LNCaP clone FGC (cell line): ENCODE measurements at regions not wholly inside any gene's neighbourhood (a gene's known extent, or its start where the extent isn't known, plus 50 kb on each side); places are given as distances from the start of the nearest gene placed in this dataset.

Source experiments
- DNase-seq: peaks from one replicate; pipeline ENCODE4 v3.0.0-alpha.2; 2011; ENCODE audit warnings: low read depth
- H3K4me3 ChIP-seq: 2 replicates; pipeline ENCODE4 v1.5.1; 2011; ENCODE audit warnings: mild to moderate bottlenecking, low read depth, low read length, control low read depth
- CTCF ChIP-seq: IDR thresholded peaks from 2 replicates; pipeline ENCODE4 v1.5.1; 2012; ENCODE audit warnings: mild to moderate bottlenecking; ENCODE audit not compliant: control insufficient read depth, insufficient read depth; ENCODE audit errors: extremely low read depth

DNA sequence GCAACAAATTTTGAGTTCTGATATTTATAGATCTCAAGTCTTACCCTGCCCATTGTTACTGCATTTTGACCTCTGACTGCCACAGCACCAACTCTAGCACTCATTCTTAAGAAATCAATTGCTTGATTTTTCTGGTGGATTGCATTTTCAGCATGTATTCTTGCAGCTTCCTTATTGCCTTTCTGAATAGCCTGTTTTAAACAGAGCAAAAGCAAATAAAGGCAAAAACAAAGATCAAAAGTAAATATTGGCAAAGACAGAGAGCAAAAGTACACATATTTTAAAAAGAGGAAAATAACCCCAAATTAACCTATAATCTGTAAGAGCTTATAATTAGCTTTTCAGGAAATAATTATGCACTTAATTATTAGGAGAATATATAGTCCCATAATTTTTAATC, 129.4 kb upstream of the TENT5D start:
- no peak for TF ChIP-seq CTCF
- H3K4me3 ChIP-seq: no peak overlapping the region
- DNase-seq: no peak

- no peak for TF ChIP-seq CTCF
Measured at GRCh38 chrX:80293354-80293753, 126.9 kb upstream of the TENT5D start.

GRCh38 chrX:80306007-80306406, 114.2 kb upstream of the TENT5D start:
- DNase-seq: no peak
- no peak for TF ChIP-seq CTCF
- no peak overlapping the region for H3K4me3 ChIP-seq

More at GRCh38 chrX:80293354-80293753, 126.9 kb upstream of the TENT5D start:
- DNase-seq: no peak
- H3K4me3 ChIP-seq: no peak overlapping the region

GRCh38 chrX:80312448-80312847, 107.8 kb upstream of the TENT5D start:
- DNase-seq: no peak
- no peak overlapping the region for H3K4me3 ChIP-seq
- TF ChIP-seq CTCF: no peak

DNA sequence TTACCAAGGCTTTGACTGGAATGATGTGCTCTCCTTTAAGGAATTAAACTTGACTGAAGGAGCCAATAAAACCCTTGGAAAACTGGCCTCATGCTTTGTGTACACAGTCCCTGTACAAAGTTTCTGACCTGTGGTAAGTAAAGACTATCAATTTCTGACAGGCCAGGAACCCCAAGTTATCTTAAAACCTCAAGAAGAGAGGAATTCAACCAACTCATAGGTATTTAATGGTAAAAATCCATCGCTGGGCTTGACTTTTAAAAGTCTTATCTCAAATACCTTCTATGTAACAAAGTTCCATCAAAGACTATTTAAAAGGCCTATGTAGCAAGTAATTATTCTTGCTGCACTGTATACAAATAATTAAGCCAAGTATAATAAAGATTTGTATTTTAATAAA, 103.7 kb upstream of the TENT5D start:
- TF ChIP-seq CTCF: no peak
- H3K4me3 ChIP-seq: no peak overlapping the region
- DNase-seq: no peak

- H3K4me3 ChIP-seq: no peak overlapping the region
- no peak for TF ChIP-seq CTCF
- DNase-seq: no peak
Measured at GRCh38 chrX:80317646-80318045, 102.6 kb upstream of the TENT5D start.

DNA sequence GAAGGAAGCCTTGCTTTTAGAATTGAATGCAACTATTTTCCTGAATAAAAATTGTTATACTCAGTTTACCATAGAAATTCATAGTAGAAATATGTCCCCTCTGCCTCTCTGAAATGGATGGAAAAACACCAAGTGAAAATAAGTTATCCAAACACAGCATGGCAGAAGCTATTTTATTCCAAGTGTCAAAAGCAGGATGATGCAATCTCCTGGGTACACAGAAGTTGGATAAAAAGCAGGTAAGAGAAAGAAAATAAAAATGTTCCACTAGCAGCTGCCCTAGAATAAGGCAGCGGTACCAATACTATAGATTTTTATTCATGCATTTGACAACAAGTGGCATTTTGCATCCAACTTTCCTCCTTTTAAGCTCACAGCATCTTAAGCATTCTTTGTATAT, 89.0 kb upstream of the TENT5D start:
- no peak for DNase-seq
- H3K4me3 ChIP-seq: no peak overlapping the region
- TF ChIP-seq CTCF: no peak
